ENCODE measurements at regions not wholly inside any gene's neighbourhood (a gene's known extent, or its start where the extent isn't known, plus 50 kb on each side); places are given as distances from the start of the nearest gene placed in this dataset.
A peak's percentile ranks its signal among the peaks of the same experiment; 100 is the strongest.

DNA sequence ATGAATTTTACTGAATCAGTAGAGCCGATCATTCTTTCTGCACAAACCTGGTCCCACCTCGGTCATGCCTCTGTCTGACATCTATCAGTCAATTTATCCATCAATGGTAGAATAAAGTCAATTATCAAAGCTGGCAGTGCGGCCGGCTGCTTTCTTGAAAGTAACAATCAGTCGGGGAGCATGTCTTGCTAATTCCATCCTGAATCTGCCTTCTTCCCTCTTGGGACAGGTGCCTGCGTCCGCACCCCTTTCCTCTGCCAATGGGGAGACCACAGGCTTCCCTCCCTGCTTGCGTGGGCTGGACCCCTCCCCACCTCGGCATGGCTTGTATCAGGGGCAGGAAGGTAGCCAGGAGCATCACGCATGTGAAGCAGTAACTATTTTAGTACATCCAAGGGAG, 962.9 kb downstream of the BRD1 start:
- DNase-seq (ENCODE audit: low spot score) = no peak
- H2AFZ ChIP-seq (ENCODE audit: low read length) = no peak overlapping the region
- H3K36me3 ChIP-seq (replicated peaks in 1 of 2; ENCODE audit: control insufficient read depth in 2 of 2, insufficient read depth in 2 of 2, low read length in 2 of 2) = no peaks in the 10 kb centered on the region
- no peak overlapping the region for H2BK120ac ChIP-seq (ENCODE audit: low read depth, low read length)
- H2BK12ac ChIP-seq (ENCODE audit: low read length) = no peak overlapping the region
- H3K4me2 ChIP-seq (ENCODE audit: insufficient read depth, low read length, poor library complexity, severe bottlenecking) = no peak overlapping the region
- no peak overlapping the region for H3K4me3 ChIP-seq (ENCODE audit: low read length in 2 of 2)
- H3K9ac ChIP-seq (ENCODE audit: low read depth, low read length, poor library complexity) = no peak overlapping the region
- peaks cover 0 to 3% of the 10 kb centered on the region in 2 donors for H3K9me3 ChIP-seq (replicated peaks in 1 of 2; ENCODE audit: control insufficient read depth in 2 of 2, insufficient read depth in 1 of 2, low read depth in 1 of 2, low read length in 2 of 2)
- H2AK5ac ChIP-seq (ENCODE audit: low read depth, low read length) = no peak overlapping the region
- no peak overlapping the region for H3K14ac ChIP-seq (ENCODE audit: low read length)
- no peak overlapping the region for H3K18ac ChIP-seq (ENCODE audit: low read length)
- no peak overlapping the region for H3K23ac ChIP-seq (ENCODE audit: low read depth, low read length, poor library complexity)
- H4K8ac ChIP-seq (ENCODE audit: low read depth, low read length) = no peak overlapping the region
- no peak overlapping the region for H4K91ac ChIP-seq (ENCODE audit: low read depth, low read length, poor library complexity)
- no peak overlapping the region for H2BK5ac ChIP-seq (ENCODE audit: low read length)
- no peak overlapping the region for H2BK15ac ChIP-seq (ENCODE audit: low read length)
- WGBS, 2 donors (ENCODE audit: extremely low coverage in 2 of 2, insufficient read length in 2 of 2, insufficient replicate concordance in 1 of 2) = no CpG with 5 or more reads among the region's 10 CpGs
- H3K4me1 ChIP-seq (ENCODE audit: control insufficient read depth in 2 of 2, insufficient read depth in 1 of 2, low read depth in 1 of 2, low read length in 2 of 2) = peaks cover 0 to 7% of the 10 kb centered on the region in 2 donors
- peaks cover 0 to 8% (median 0%) of the 10 kb centered on the region in 3 experiments for H3K27me3 ChIP-seq (ENCODE audit: control insufficient read depth in 3 of 3, insufficient read depth in 3 of 3, low read depth in 1 of 3, low read length in 3 of 3)
- H3K27ac ChIP-seq (replicated peaks; ENCODE audit: low read length) = no peak overlapping the region
- H3K4ac ChIP-seq (ENCODE audit: low read length) = no peak overlapping the region
- no peaks in the 10 kb centered on the region for H3K79me1 ChIP-seq (ENCODE audit: low read depth, low read length)

- Histone ChIP-seq H4K91ac (ENCODE audit: low read depth, low read length, poor library complexity) (no peak overlapping the region), H2BK15ac (ENCODE audit: low read length) (no peak overlapping the region), H3K23ac (ENCODE audit: low read depth, low read length, poor library complexity) (peak overlapping the region; percentile 39), H3K27ac (replicated peaks; ENCODE audit: low read length) (no peak overlapping the region), H3K4me1 (ENCODE audit: control insufficient read depth in 2 of 2, insufficient read depth in 1 of 2, low read depth in 1 of 2, low read length in 2 of 2) (peaks cover 0 to 7% of the 10 kb centered on the region in 2 donors), H3K4ac (ENCODE audit: low read length) (no peak overlapping the region), H2BK5ac (ENCODE audit: low read length) (no peak overlapping the region), H2AK5ac (ENCODE audit: low read depth, low read length) (no peak overlapping the region), H2AFZ (ENCODE audit: low read length) (no peak overlapping the region), H3K4me3 (ENCODE audit: low read length in 2 of 2) (no peak overlapping the region), H2BK120ac (ENCODE audit: low read depth, low read length) (no peak overlapping the region), H3K9me3 (replicated peaks in 1 of 2; ENCODE audit: control insufficient read depth in 2 of 2, insufficient read depth in 1 of 2, low read depth in 1 of 2, low read length in 2 of 2) (no peaks in the 10 kb centered on the region), H3K27me3 (ENCODE audit: control insufficient read depth in 3 of 3, insufficient read depth in 3 of 3, low read depth in 1 of 3, low read length in 3 of 3) (peaks cover 0 to 8% (median 0%) of the 10 kb centered on the region in 3 experiments), H3K18ac (ENCODE audit: low read length) (peak overlapping the region; percentile 18), H4K8ac (ENCODE audit: low read depth, low read length) (no peak overlapping the region), H3K79me1 (ENCODE audit: low read depth, low read length) (no peaks in the 10 kb centered on the region), H3K4me2 (ENCODE audit: insufficient read depth, low read length, poor library complexity, severe bottlenecking) (no peak overlapping the region), H3K36me3 (replicated peaks in 1 of 2; ENCODE audit: control insufficient read depth in 2 of 2, insufficient read depth in 2 of 2, low read length in 2 of 2) (no peaks in the 10 kb centered on the region), H3K9ac (ENCODE audit: low read depth, low read length, poor library complexity) (no peak overlapping the region), H3K14ac (ENCODE audit: low read length) (no peak overlapping the region), H2BK12ac (ENCODE audit: low read length) (no peak overlapping the region)
- WGBS, 2 donors (ENCODE audit: extremely low coverage in 2 of 2, insufficient read length in 2 of 2, insufficient replicate concordance in 1 of 2) = no CpG with 5 or more reads among the region's 7 CpGs
- no peak for DNase-seq (ENCODE audit: low spot score)
Observed at GRCh38 chr22:48863965-48864528, 963.6 kb downstream of the BRD1 start.

DNA sequence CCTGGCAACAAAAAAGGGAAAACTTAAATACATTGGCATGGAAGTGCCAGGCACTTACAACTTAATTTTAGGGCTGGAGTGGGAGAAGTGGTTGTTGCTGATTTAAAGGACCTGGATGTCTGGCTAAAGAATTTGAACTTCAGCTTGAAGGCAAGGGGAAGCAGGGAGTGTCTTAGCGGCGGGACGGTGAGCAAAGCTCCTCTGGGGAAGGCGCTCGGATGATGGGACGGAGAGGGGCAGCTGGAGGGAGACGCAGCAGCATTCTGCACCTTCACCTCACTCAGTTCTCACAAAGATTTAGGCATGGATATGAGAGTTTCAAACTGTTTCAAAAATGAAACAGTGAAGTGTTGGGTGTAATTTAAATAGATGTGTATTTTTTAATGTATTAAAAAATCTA, 967.1 kb downstream of the BRD1 start:
- Histone ChIP-seq H2BK5ac (ENCODE audit: low read length) (no peak overlapping the region), H3K9me3 (replicated peaks in 1 of 2; ENCODE audit: control insufficient read depth in 2 of 2, insufficient read depth in 1 of 2, low read depth in 1 of 2, low read length in 2 of 2) (no peaks in the 10 kb centered on the region), H2BK12ac (ENCODE audit: low read length) (no peak overlapping the region), H3K27ac (replicated peaks; ENCODE audit: low read length) (no peak overlapping the region), H3K18ac (ENCODE audit: low read length) (no peak overlapping the region), H3K4me1 (ENCODE audit: control insufficient read depth in 2 of 2, insufficient read depth in 1 of 2, low read depth in 1 of 2, low read length in 2 of 2) (no peaks in the 10 kb centered on the region), H3K4me3 (ENCODE audit: low read length in 2 of 2) (no peak overlapping the region), H4K91ac (ENCODE audit: low read depth, low read length, poor library complexity) (no peak overlapping the region), H3K4me2 (ENCODE audit: insufficient read depth, low read length, poor library complexity, severe bottlenecking) (no peak overlapping the region), H3K9ac (ENCODE audit: low read depth, low read length, poor library complexity) (no peak overlapping the region), H2BK120ac (ENCODE audit: low read depth, low read length) (no peak overlapping the region), H2AK5ac (ENCODE audit: low read depth, low read length) (no peak overlapping the region), H3K27me3 (ENCODE audit: control insufficient read depth in 3 of 3, insufficient read depth in 3 of 3, low read depth in 1 of 3, low read length in 3 of 3) (peaks cover 0 to 2% (median 0%) of the 10 kb centered on the region in 3 experiments), H3K36me3 (replicated peaks in 1 of 2; ENCODE audit: control insufficient read depth in 2 of 2, insufficient read depth in 2 of 2, low read length in 2 of 2) (no peaks in the 10 kb centered on the region), H3K14ac (ENCODE audit: low read length) (peak overlapping the region; percentile 25), H3K4ac (ENCODE audit: low read length) (no peak overlapping the region), H3K79me1 (ENCODE audit: low read depth, low read length) (no peaks in the 10 kb centered on the region), H2AFZ (ENCODE audit: low read length) (no peak overlapping the region), H2BK15ac (ENCODE audit: low read length) (no peak overlapping the region), H4K8ac (ENCODE audit: low read depth, low read length) (no peak overlapping the region), H3K23ac (ENCODE audit: low read depth, low read length, poor library complexity) (no peak overlapping the region)
- DNase-seq (ENCODE audit: low spot score) = no peak
- WGBS, 2 donors (ENCODE audit: extremely low coverage in 2 of 2, insufficient read length in 2 of 2, insufficient replicate concordance in 1 of 2) = no CpG with 5 or more reads among the region's 7 CpGs

- H3K9me3 ChIP-seq (replicated peaks in 1 of 2; ENCODE audit: control insufficient read depth in 2 of 2, insufficient read depth in 1 of 2, low read depth in 1 of 2, low read length in 2 of 2) = no peaks in the 10 kb centered on the region
- H3K27me3 ChIP-seq (ENCODE audit: control insufficient read depth in 3 of 3, insufficient read depth in 3 of 3, low read depth in 1 of 3, low read length in 3 of 3) = no peaks in the 10 kb centered on the region
- no peaks in the 10 kb centered on the region for H3K4me1 ChIP-seq (ENCODE audit: control insufficient read depth in 2 of 2, insufficient read depth in 1 of 2, low read depth in 1 of 2, low read length in 2 of 2)
- no peak overlapping the region for H2AK5ac ChIP-seq (ENCODE audit: low read depth, low read length)
- H2BK15ac ChIP-seq (ENCODE audit: low read length) = no peak overlapping the region
- no peak overlapping the region for H4K8ac ChIP-seq (ENCODE audit: low read depth, low read length)
- H3K14ac ChIP-seq (ENCODE audit: low read length) = no peak overlapping the region
- H3K4me3 ChIP-seq (ENCODE audit: low read length in 2 of 2) = no peak overlapping the region
- H2BK5ac ChIP-seq (ENCODE audit: low read length) = no peak overlapping the region
- DNase-seq (ENCODE audit: low spot score) = no peak
- H4K91ac ChIP-seq (ENCODE audit: low read depth, low read length, poor library complexity) = no peak overlapping the region
- H3K27ac ChIP-seq (replicated peaks; ENCODE audit: low read length) = no peak overlapping the region
- H3K4ac ChIP-seq (ENCODE audit: low read length) = no peak overlapping the region
- no peak overlapping the region for H2AFZ ChIP-seq (ENCODE audit: low read length)
- no peak overlapping the region for H3K23ac ChIP-seq (ENCODE audit: low read depth, low read length, poor library complexity)
- H2BK12ac ChIP-seq (ENCODE audit: low read length) = no peak overlapping the region
- no peak overlapping the region for H3K4me2 ChIP-seq (ENCODE audit: insufficient read depth, low read length, poor library complexity, severe bottlenecking)
- H2BK120ac ChIP-seq (ENCODE audit: low read depth, low read length) = no peak overlapping the region
- no peaks in the 10 kb centered on the region for H3K79me1 ChIP-seq (ENCODE audit: low read depth, low read length)
- H3K36me3 ChIP-seq (replicated peaks in 1 of 2; ENCODE audit: control insufficient read depth in 2 of 2, insufficient read depth in 2 of 2, low read length in 2 of 2) = no peaks in the 10 kb centered on the region
- no peak overlapping the region for H3K18ac ChIP-seq (ENCODE audit: low read length)
- 100% methylated on average over 2 of the region's 2 CpGs for WGBS, 2 donors (ENCODE audit: extremely low coverage in 2 of 2, insufficient read length in 2 of 2, insufficient replicate concordance in 1 of 2)
- no peak overlapping the region for H3K9ac ChIP-seq (ENCODE audit: low read depth, low read length, poor library complexity)
Observed at GRCh38 chr22:48858856-48859255, 968.8 kb downstream of the BRD1 start.
